ENCODE measurements at regions not wholly inside any gene's neighbourhood (a gene's known extent, or its start where the extent isn't known, plus 50 kb on each side); places are given as distances from the start of the nearest gene placed in this dataset.

- intact Hi-C loops (cut with DNase I), result no loop called here
- ATAC-seq, result no peak
Measured at GRCh38 chr3:101099791-101100190, 106.6 kb upstream of the ABI3BP start.

GRCh38 chr3:101096444-101096843 lies 103.2 kb upstream of the ABI3BP start:
- intact Hi-C loops (cut with DNase I), result no loop called here
- DNase-seq (ENCODE audit: missing footprints) (no peak), ATAC-seq (no peak)

More at GRCh38 chr3:101099791-101100190, 106.6 kb upstream of the ABI3BP start:
- no peak for DNase-seq (ENCODE audit: missing footprints)

- DNase-seq (ENCODE audit: missing footprints) (no peak), ATAC-seq (no peak)
- intact Hi-C loops (cut with DNase I), result no loop called here
Measured at GRCh38 chr3:101095693-101096430, 102.6 kb upstream of the ABI3BP start.

GRCh38 chr3:101091489-101091888 lies 98.3 kb upstream of the ABI3BP start:
- intact Hi-C loops (cut with DNase I), result no loop called here
- DNase-seq (ENCODE audit: missing footprints), result no peak
- ATAC-seq, result no peak

- intact Hi-C loops (cut with DNase I), result no loop called here
- ATAC-seq, result no peak
- DNase-seq (ENCODE audit: missing footprints), result no peak
Measured at GRCh38 chr3:101085752-101086151, 92.5 kb upstream of the ABI3BP start.

- no peak for ATAC-seq
- intact Hi-C loops (cut with DNase I), result no loop called here
- no peak for DNase-seq (ENCODE audit: missing footprints)
Measured at GRCh38 chr3:101084404-101084803, 91.2 kb upstream of the ABI3BP start.

- intact Hi-C loops (cut with DNase I), result no loop called here
- DNase-seq (ENCODE audit: missing footprints) (no peak), ATAC-seq (no peak)
Measured at GRCh38 chr3:101081999-101082398, 88.8 kb upstream of the ABI3BP start.

- ATAC-seq (no peak), DNase-seq (ENCODE audit: missing footprints) (no peak)
- intact Hi-C loops (cut with DNase I), result no loop called here
Measured at GRCh38 chr3:101081446-101081845, 88.2 kb upstream of the ABI3BP start.

GRCh38 chr3:101077361-101078011 lies 84.3 kb upstream of the ABI3BP start:
- DNase-seq (ENCODE audit: missing footprints) (no peak), ATAC-seq (no peak)
- intact Hi-C loops (cut with DNase I), result loop anchor here (10.0 kb wide), 1 partner anchor 307 kb away; no protein-coding TSS in a partner anchor

GRCh38 chr3:101074518-101074917 lies 81.3 kb upstream of the ABI3BP start:
- intact Hi-C loops (cut with DNase I), result loop anchor here (10.0 kb wide), 1 partner anchor 310 kb away; no protein-coding TSS in a partner anchor
- DNase-seq (ENCODE audit: missing footprints) (no peak), ATAC-seq (no peak)

- DNase-seq (ENCODE audit: missing footprints), result no peak
- intact Hi-C loops (cut with DNase I), result loop anchor here (10.0 kb wide), 1 partner anchor 313 kb away; no protein-coding TSS in a partner anchor
- ATAC-seq, result no peak
Measured at GRCh38 chr3:101072300-101072699, 79.1 kb upstream of the ABI3BP start.

GRCh38 chr3:101070799-101071121 lies 77.5 kb upstream of the ABI3BP start:
- intact Hi-C loops (cut with DNase I), result loop anchor here (1.0 to 10.0 kb wide), 2 partner anchors 126 to 314 kb away; no protein-coding TSS in a partner anchor
- ATAC-seq (no peak), DNase-seq (ENCODE audit: missing footprints) (no peak)

GRCh38 chr3:101069901-101070798 lies 76.9 kb upstream of the ABI3BP start:
- intact Hi-C loops (cut with DNase I), result loop anchor here (1.0 to 10.0 kb wide), 3 partner anchors 126 to 315 kb away; no protein-coding TSS in a partner anchor
- ATAC-seq (peak; percentile 62), DNase-seq (ENCODE audit: missing footprints) (peak; percentile 66)

- ATAC-seq, result no peak
- intact Hi-C loops (cut with DNase I), result loop anchor here (10.0 kb wide), 1 partner anchor 174 kb away; no protein-coding TSS in a partner anchor
- DNase-seq (ENCODE audit: missing footprints), result no peak
Measured at GRCh38 chr3:101068876-101069606, 75.8 kb upstream of the ABI3BP start.

GRCh38 chr3:101066711-101067129 lies 73.5 kb upstream of the ABI3BP start:
- peak; percentile 36 for ATAC-seq
- intact Hi-C loops (cut with DNase I), result loop anchor here (10.0 kb wide), 1 partner anchor 172 kb away; no protein-coding TSS in a partner anchor
- no peak for DNase-seq (ENCODE audit: missing footprints)

GRCh38 chr3:101065962-101066361 lies 72.7 kb upstream of the ABI3BP start:
- ATAC-seq, result peak; percentile 58
- DNase-seq (ENCODE audit: missing footprints), result no peak
- intact Hi-C loops (cut with DNase I), result loop anchor here (10.0 kb wide), 1 partner anchor 171 kb away; no protein-coding TSS in a partner anchor

GRCh38 chr3:101063401-101063800 lies 70.2 kb upstream of the ABI3BP start:
- intact Hi-C loops (cut with DNase I), result loop anchor here (10.0 kb wide), 1 partner anchor 169 kb away; no protein-coding TSS in a partner anchor
- DNase-seq (ENCODE audit: missing footprints) (no peak), ATAC-seq (no peak)

GRCh38 chr3:101061312-101061711 lies 68.1 kb upstream of the ABI3BP start:
- intact Hi-C loops (cut with DNase I), result loop anchor here (10.0 kb wide), 1 partner anchor 167 kb away; no protein-coding TSS in a partner anchor
- ATAC-seq, result no peak

More at GRCh38 chr3:101061312-101061711, 68.1 kb upstream of the ABI3BP start:
- no peak for DNase-seq (ENCODE audit: missing footprints)

Measured in Right ventricle myocardium inferior (tissue), 1 donor.